Suprapubic skin (tissue), 4 donors: ENCODE measurements at regions not wholly inside any gene's neighbourhood (a gene's known extent, or its start where the extent isn't known, plus 50 kb on each side); places are given as distances from the start of the nearest gene placed in this dataset.
"Not testable (repeated sequence)": the region's sequence is repeated elsewhere in the genome, so short reads cannot be mapped to it uniquely, and the experiment has no call there.

ENCODE experiments used
- DNase-seq, 2 donors: peaks; one replicate each; pipeline ENCODE4 v3.0.0-alpha.2; 2019; ENCODE audit warnings: low spot score in 2 of 2
- H3K27ac ChIP-seq: fragments of 200-600 bp; sonication (generic); one replicate; pipeline ENCODE4 v1.5.1; 2019
- H3K27me3 ChIP-seq: fragments of 200-600 bp; sonication (generic); one replicate; pipeline ENCODE4 v1.5.1; 2019
- H3K36me3 ChIP-seq: fragments of 200-600 bp; sonication (generic); one replicate; pipeline ENCODE4 v1.5.1; 2019
- H3K4me1 ChIP-seq: fragments of 200-600 bp; sonication (generic); one replicate; pipeline ENCODE4 v1.5.1; 2019
- H3K4me3 ChIP-seq: fragments of 200-600 bp; sonication (generic); one replicate; pipeline ENCODE4 v1.5.1; 2019; ENCODE audit warnings: mild to moderate bottlenecking
- H3K9me3 ChIP-seq: fragments of 200-600 bp; sonication (generic); one replicate; pipeline ENCODE4 v1.5.1; 2019
- EP300 ChIP-seq: sonication (generic); formaldehyde crosslinking; IDR thresholded peaks from one replicate; pipeline ENCODE4 v1.6.1; 2017; ENCODE audit warnings: antibody characterized with exemption
- POLR2A ChIP-seq, 2 donors: fragments of 450-650 bp; IDR thresholded peaks; one replicate each; pipeline ENCODE4 v1.6.1; 2017; ENCODE audit warnings: antibody characterized with exemption in 2 of 2, mild to moderate bottlenecking in 2 of 2, moderate library complexity in 2 of 2
- POLR2AphosphoS5 ChIP-seq, 3 donors: sonication (generic); formaldehyde crosslinking; IDR thresholded peaks; one replicate each; pipeline ENCODE4 v1.6.1; 2017; ENCODE audit warnings: antibody characterized with exemption in 3 of 3
- WGBS: methylation state at CpG from one replicate; pipeline ENCODE4 v1.1.5; 2018; 5-methylcytosine and 5-hydroxymethylcytosine counted together
- TF ChIP-seq, protein P1 (sequence below), 2 donors: fragments of 200-600 bp in 1 of 2; fragments of 450-650 bp in 1 of 2; sonication (generic) in 1 of 2; IDR thresholded peaks; one replicate each; pipeline ENCODE4 v1.5.1; 2016 to 2019; ENCODE audit warnings: antibody characterized with exemption in 2 of 2, mild to moderate bottlenecking in 1 of 2, moderate library complexity in 1 of 2

DNA sequence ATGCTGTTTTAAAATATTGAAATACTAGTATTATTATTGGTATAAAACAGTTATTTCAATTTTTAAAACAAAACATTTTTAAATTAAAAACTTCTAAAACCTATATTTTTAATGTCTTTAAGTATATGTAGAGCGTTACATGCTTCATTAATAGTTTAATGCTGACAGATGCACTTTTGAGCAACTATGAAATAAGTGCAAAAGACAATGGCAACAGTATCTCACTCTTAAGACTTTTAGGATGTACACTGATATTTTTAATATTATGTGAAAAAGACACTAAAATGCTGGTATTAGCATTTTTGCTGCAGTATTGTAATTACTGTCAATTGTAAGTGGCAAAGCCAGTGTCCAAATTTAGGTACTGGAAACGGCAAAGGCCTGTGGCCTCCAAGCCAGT, 93.2 kb upstream of the NAA35 start:
- H3K9me3 ChIP-seq, H3K4me3 ChIP-seq, H3K27ac ChIP-seq, DNase-seq, H3K27me3 ChIP-seq, H3K4me1 ChIP-seq: not testable (repeated sequence)
- H3K36me3 ChIP-seq: peaks cover 12% of the 10 kb centered on the region
- 98% methylated on average over 2 of the region's 2 CpGs for WGBS

GRCh38 chr9:85858056-85858750, 82.7 kb upstream of the NAA35 start:
- Histone ChIP-seq H3K4me1 (no peaks in the 10 kb centered on the region), H3K36me3 (peaks cover 6% of the 10 kb centered on the region), H3K4me3 (no peak overlapping the region), H3K9me3 (no peaks in the 10 kb centered on the region), H3K27ac (no peak overlapping the region), H3K27me3 (no peaks in the 10 kb centered on the region)
- TF ChIP-seq EP300 (no peak), POLR2AphosphoS5 (IDR thresholded peaks at IDR 0.05) (no peak), POLR2A (IDR thresholded peaks at IDR 0.05) (no peak)
- TF ChIP-seq, protein P1, sequence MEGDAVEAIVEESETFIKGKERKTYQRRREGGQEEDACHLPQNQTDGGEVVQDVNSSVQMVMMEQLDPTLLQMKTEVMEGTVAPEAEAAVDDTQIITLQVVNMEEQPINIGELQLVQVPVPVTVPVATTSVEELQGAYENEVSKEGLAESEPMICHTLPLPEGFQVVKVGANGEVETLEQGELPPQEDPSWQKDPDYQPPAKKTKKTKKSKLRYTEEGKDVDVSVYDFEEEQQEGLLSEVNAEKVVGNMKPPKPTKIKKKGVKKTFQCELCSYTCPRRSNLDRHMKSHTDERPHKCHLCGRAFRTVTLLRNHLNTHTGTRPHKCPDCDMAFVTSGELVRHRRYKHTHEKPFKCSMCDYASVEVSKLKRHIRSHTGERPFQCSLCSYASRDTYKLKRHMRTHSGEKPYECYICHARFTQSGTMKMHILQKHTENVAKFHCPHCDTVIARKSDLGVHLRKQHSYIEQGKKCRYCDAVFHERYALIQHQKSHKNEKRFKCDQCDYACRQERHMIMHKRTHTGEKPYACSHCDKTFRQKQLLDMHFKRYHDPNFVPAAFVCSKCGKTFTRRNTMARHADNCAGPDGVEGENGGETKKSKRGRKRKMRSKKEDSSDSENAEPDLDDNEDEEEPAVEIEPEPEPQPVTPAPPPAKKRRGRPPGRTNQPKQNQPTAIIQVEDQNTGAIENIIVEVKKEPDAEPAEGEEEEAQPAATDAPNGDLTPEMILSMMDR (IDR thresholded peaks at IDR 0.05): no peak
- no peak for DNase-seq
- 68% methylated on average over 5 of the region's 5 CpGs for WGBS

DNA sequence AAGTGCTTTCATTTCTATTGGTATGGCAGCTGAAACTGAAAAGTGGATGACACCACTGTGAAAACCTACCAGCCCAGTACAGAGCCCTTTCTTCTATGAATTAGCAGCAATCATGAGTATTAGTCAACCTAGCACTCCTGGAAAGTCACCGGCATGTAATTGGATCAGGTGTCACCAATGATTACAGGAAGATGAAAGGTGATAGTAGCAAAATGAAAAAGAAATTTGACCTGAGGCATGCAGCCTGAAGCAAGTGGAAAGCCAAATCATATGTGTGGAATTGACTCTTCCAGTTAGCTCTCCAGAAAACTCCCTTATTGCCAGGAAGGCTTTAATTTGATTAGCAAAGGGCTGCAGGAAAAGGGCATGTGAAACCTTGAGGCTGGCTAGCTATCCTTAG, 81.2 kb upstream of the NAA35 start:
- no peak for DNase-seq
- no peaks in the 10 kb centered on the region for H3K27me3 ChIP-seq
- peaks cover 4% of the 10 kb centered on the region for H3K9me3 ChIP-seq
- no peaks in the 10 kb centered on the region for H3K4me1 ChIP-seq
- H3K4me3 ChIP-seq: no peak overlapping the region
- WGBS: 59% methylated on average over 1 of the region's 1 CpG
- peaks cover 6% of the 10 kb centered on the region for H3K36me3 ChIP-seq
- no peak for TF ChIP-seq EP300
- no peak for TF ChIP-seq POLR2AphosphoS5 (IDR thresholded peaks at IDR 0.05)
- TF ChIP-seq, protein P1 (IDR thresholded peaks at IDR 0.05): no peak
- no peak for TF ChIP-seq POLR2A (IDR thresholded peaks at IDR 0.05)
- H3K27ac ChIP-seq: no peak overlapping the region

DNA sequence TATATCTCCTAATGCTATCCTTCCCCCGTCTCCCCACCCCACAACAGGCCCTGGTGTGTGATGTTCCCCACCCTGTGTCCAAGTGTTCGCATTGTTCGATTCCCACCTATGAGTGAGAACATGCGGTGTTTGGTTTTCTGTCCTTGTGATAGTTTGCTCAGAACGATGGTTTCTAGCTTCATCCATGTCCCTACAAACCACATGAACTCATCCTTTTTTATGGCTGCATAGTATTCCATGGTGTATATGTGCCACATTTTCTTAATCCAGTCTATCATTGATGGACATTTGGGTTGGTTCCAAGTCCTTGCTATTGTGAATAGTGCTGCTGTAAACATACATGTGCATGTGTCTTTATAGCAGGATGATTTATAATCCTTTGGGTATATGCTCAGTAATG, 79.1 kb upstream of the NAA35 start:
- H3K4me1 ChIP-seq, H3K4me3 ChIP-seq, H3K27ac ChIP-seq, H3K9me3 ChIP-seq, H3K27me3 ChIP-seq, DNase-seq, H3K36me3 ChIP-seq: not testable (repeated sequence)
- WGBS: 98% methylated on average over 5 of the region's 5 CpGs

DNA sequence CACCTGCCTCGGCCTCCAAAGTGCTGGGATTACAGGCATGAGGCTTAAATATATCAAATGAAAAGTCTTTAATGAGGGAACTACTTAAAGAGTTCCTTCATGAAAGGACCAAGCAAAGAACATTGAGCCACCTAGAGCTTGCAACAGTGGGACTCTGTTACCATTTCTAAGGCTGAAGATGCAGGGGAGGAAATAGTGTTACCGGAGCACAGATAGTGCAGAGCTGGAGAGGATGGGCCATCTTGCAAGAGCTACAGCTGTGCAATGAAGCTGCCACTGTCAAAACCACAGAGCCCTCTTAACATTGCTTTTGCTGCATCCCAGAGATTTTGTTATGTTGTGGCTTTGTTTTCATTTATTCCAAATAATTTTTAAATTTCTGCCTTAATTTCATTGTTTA, 77.1 kb upstream of the NAA35 start:
- DNase-seq: no peak
- 100% methylated on average over 2 of the region's 2 CpGs for WGBS
- Histone ChIP-seq H3K4me1 (no peaks in the 10 kb centered on the region), H3K27ac (no peak overlapping the region), H3K27me3 (no peaks in the 10 kb centered on the region), H3K36me3 (no peaks in the 10 kb centered on the region), H3K9me3 (peaks cover 4% of the 10 kb centered on the region), H3K4me3 (no peak overlapping the region)
- TF ChIP-seq EP300 (no peak), POLR2A (IDR thresholded peaks at IDR 0.05) (no peak), POLR2AphosphoS5 (IDR thresholded peaks at IDR 0.05) (no peak)
- TF ChIP-seq, protein P1 (IDR thresholded peaks at IDR 0.05): no peak

GRCh38 chr9:85871008-85871407, 69.9 kb upstream of the NAA35 start:
- Histone ChIP-seq H3K27me3 (no peaks in the 10 kb centered on the region), H3K36me3 (no peaks in the 10 kb centered on the region), H3K4me3 (no peak overlapping the region), H3K4me1 (no peaks in the 10 kb centered on the region), H3K9me3 (no peaks in the 10 kb centered on the region), H3K27ac (no peak overlapping the region)
- DNase-seq: no peak
- WGBS: 72% methylated on average over 2 of the region's 2 CpGs
- no peak for TF ChIP-seq POLR2AphosphoS5 (IDR thresholded peaks at IDR 0.05)
- no peak for TF ChIP-seq EP300
- no peak for TF ChIP-seq POLR2A (IDR thresholded peaks at IDR 0.05)
- TF ChIP-seq, protein P1 (IDR thresholded peaks at IDR 0.05): no peak

- WGBS: 65% methylated on average over 5 of the region's 5 CpGs
- DNase-seq, H3K9me3 ChIP-seq, H3K4me3 ChIP-seq, H3K4me1 ChIP-seq, H3K27me3 ChIP-seq, H3K27ac ChIP-seq, H3K36me3 ChIP-seq: not testable (repeated sequence)
Observed at GRCh38 chr9:85871683-85872082, 69.3 kb upstream of the NAA35 start.
